Activated CD4-positive, alpha-beta T cell treated with anti-CD3 and anti-CD28 coated beads, Interleukin-2, amount 50 U/mL, for 1 hour (primary cell): ENCODE measurements at regions not wholly inside any gene's neighbourhood (a gene's known extent, or its start where the extent isn't known, plus 50 kb on each side); places are given as distances from the start of the nearest gene placed in this dataset.
"Not testable (repeated sequence)": the region's sequence is repeated elsewhere in the genome, so short reads cannot be mapped to it uniquely, and the experiment has no call there.

Source experiments
- DNase-seq: peaks from one replicate; pipeline ENCODE4 v3.0.0-alpha.2; 2020

DNA sequence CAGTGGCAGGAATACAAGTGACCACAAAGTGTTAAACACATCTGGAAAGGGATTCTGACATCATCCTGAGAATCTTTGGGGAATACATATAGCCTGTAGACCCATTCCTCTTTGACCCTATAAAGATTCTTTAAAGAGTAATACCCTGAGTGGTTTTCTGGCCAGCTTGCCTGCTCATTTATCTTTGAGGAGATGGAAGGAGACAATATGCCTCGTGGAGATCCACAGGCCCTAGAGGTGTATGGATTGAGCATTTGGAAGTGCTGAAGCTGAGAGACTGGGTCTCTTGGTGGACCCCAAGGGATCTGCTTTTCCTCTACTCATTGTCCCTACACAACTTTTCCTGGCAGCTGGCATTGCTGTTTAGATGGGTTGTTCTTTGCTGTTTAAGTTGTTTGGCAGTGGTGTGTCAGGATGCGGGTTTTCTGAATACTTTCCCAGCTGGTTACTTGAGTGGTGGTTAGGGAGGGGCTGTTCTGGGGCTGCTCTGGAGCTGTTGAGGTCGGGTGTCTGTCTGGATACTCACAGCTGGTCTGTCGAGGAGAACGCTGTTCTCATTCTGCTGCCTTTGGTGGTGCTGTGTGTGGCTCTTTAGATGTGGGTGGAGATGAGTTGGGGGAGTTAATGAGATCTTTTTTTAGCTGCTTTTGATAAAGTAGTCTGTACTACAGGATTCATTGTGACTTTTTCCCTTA, 50.1 kb upstream of the FAM72C start:
- not testable (repeated sequence) for DNase-seq
